GM12878 (cell line): ENCODE measurements at regions not wholly inside any gene's neighbourhood (a gene's known extent, or its start where the extent isn't known, plus 50 kb on each side); places are given as distances from the start of the nearest gene placed in this dataset.

ENCODE experiments used
- ATAC-seq: fragments of 200-7000 bp; cut with Tn5 transposase; 3 replicates; pipeline ENCODE4 v1.9.1; 2020; ENCODE audit warnings: mild to moderate bottlenecking, moderate library complexity
- BruUV-seq: library from RNA; stranded (reverse); fragments of 400-500 nt; replicated peaks from 2 replicates; lab custom pipeline; 2021; lab: Mats Ljungman, UMichigan
- CTCF ChIA-PET: fragments of 300-600 bp; sonication (Branson Sonifier 250); formaldehyde crosslinking; extraction: SDS; loops from one replicate; lab custom pipeline; 2021; ENCODE audit warnings: inconsistent platforms; lab: Yijun Ruan, JAX
- POLR2A ChIA-PET: fragments of 350-600 bp; formaldehyde crosslinking; extraction: SDS; loops from one replicate; lab custom pipeline; 2021; ENCODE audit warnings: inconsistent platforms; lab: Charles Lee
- RAD21 ChIA-PET: fragments of 300-600 bp; sonication (Branson Sonifier 250); formaldehyde crosslinking; loops from one replicate; lab custom pipeline; 2023; ENCODE audit warnings: antibody characterized with exemption; ENCODE audit not compliant: unreplicated experiment; lab: Charles Lee
- SMC1A ChIA-PET: fragments of 300-600 bp; sonication (Branson Sonifier 250); formaldehyde crosslinking; loops from one replicate; lab custom pipeline; 2023; ENCODE audit not compliant: unreplicated experiment, uncharacterized antibody; lab: Charles Lee
- DNase-seq: peaks from one replicate; pipeline ENCODE4 v3.0.0-alpha.2; 2011; ENCODE audit warnings: low read depth, low spot score
- FAIRE-seq: peaks from 3 replicates; lab custom pipeline; 2011; peaks lifted over from hg19 to GRCh38; lab: Jason Lieb, UNC
- H2AFZ ChIP-seq: 2 replicates; pipeline ENCODE4 v1.6.0; 2011; ENCODE audit warnings: low read depth, low read length, control low read depth; ENCODE audit not compliant: control insufficient read depth
- H3K27ac ChIP-seq: 2 replicates; pipeline ENCODE4 v1.5.1; 2011; ENCODE audit warnings: control low read depth; ENCODE audit not compliant: control insufficient read depth, insufficient read depth
- H3K27me3 ChIP-seq, 2 experiments: replicated peaks in 1 of 2; 2 replicates each; pipeline versions ENCODE4 v1.6.0 to v1.6.1; 2011; ENCODE audit warnings: low read length in 1 of 2; ENCODE audit not compliant: control insufficient read depth in 2 of 2, insufficient read depth in 2 of 2
- H3K36me3 ChIP-seq, 2 experiments: 2 replicates each; pipeline ENCODE4 v1.5.1; 2011; ENCODE audit warnings: low read length in 1 of 2; ENCODE audit not compliant: control insufficient read depth in 2 of 2, insufficient read depth in 2 of 2
- H3K4me1 ChIP-seq: 2 replicates; pipeline ENCODE4 v1.6.1; 2011; ENCODE audit warnings: mild to moderate bottlenecking, low read length, moderate library complexity, mixed read lengths; ENCODE audit not compliant: control insufficient read depth, insufficient read depth
- H3K4me2 ChIP-seq: 2 replicates; pipeline ENCODE4 v1.6.0; 2011; ENCODE audit warnings: control low read depth; ENCODE audit not compliant: control insufficient read depth, insufficient read depth
- H3K4me3 ChIP-seq: fragments of 200-600 bp; sonication (generic); 2 replicates; pipeline ENCODE4 v1.5.1; 2016
- H3K79me2 ChIP-seq: 2 replicates; pipeline ENCODE4 v1.6.0; 2011; ENCODE audit warnings: low read length; ENCODE audit not compliant: control insufficient read depth, insufficient read depth
- H3K9ac ChIP-seq: 2 replicates; pipeline ENCODE4 v1.8.0; 2011; ENCODE audit warnings: low read length, control low read depth, mixed read lengths; ENCODE audit not compliant: control insufficient read depth, insufficient read depth
- H3K9me3 ChIP-seq: replicated peaks from 3 replicates; pipeline ENCODE4 v1.5.1; 2011; ENCODE audit warnings: mild to moderate bottlenecking, low read length; ENCODE audit not compliant: control insufficient read depth, insufficient read depth
- H4K20me1 ChIP-seq: 2 replicates; pipeline ENCODE4 v1.6.0; 2011; ENCODE audit not compliant: control insufficient read depth, insufficient read depth
- ATF7 ChIP-seq: fragments of 450-650 bp; IDR thresholded peaks from 2 replicates; pipeline ENCODE4 v1.6.1; 2016; ENCODE audit warnings: low read depth, mild to moderate bottlenecking
- CBFB ChIP-seq: IDR thresholded peaks from 2 replicates; pipeline ENCODE4 v1.6.1; 2016; ENCODE audit warnings: antibody characterized with exemption, low read depth
- CREB1 ChIP-seq: IDR thresholded peaks from 2 replicates; pipeline ENCODE4 v1.6.1; 2012; ENCODE audit warnings: low read depth, mild to moderate bottlenecking, inconsistent platforms
- EED ChIP-seq: sonication (generic); IDR thresholded peaks from 2 replicates; pipeline ENCODE4 v1.6.1; 2016; ENCODE audit warnings: antibody characterized with exemption, low read depth
- GABPA ChIP-seq: IDR thresholded peaks from 2 replicates; pipeline ENCODE4 v1.6.1; 2014; ENCODE audit warnings: antibody characterized with exemption, low read depth, mild to moderate bottlenecking, inconsistent platforms
- HDAC2 ChIP-seq: fragments of 200-600 bp; sonication (generic); IDR thresholded peaks from 2 replicates; pipeline ENCODE4 v1.6.1; 2017
- KDM1A ChIP-seq: fragments of 200-600 bp; sonication (generic); IDR thresholded peaks from 2 replicates; pipeline ENCODE4 v1.6.1; 2016; ENCODE audit warnings: borderline replicate concordance
- NBN ChIP-seq: fragments of 450-650 bp; IDR thresholded peaks from 2 replicates; pipeline ENCODE4 v1.6.1; 2016
- NFXL1 ChIP-seq: fragments of 450-650 bp; IDR thresholded peaks from 2 replicates; pipeline ENCODE4 v1.6.1; 2017; ENCODE audit warnings: antibody characterized with exemption, mild to moderate bottlenecking, borderline replicate concordance
- PML ChIP-seq: IDR thresholded peaks from 2 replicates; pipeline ENCODE4 v1.6.1; 2012; ENCODE audit warnings: low read length, inconsistent platforms
- RAD51 ChIP-seq: fragments of 450-650 bp; IDR thresholded peaks from 2 replicates; pipeline ENCODE4 v1.6.1; 2016; ENCODE audit warnings: moderate library complexity, mild to moderate bottlenecking, inconsistent platforms
- SMAD1 ChIP-seq: fragments of 450-650 bp; IDR thresholded peaks from 2 replicates; pipeline ENCODE4 v1.6.1; 2018; ENCODE audit warnings: mild to moderate bottlenecking, low read depth; ENCODE audit not compliant: partially characterized antibody
- SMARCA5 ChIP-seq: fragments of 450-650 bp; IDR thresholded peaks from 2 replicates; pipeline ENCODE4 v1.6.1; 2017; ENCODE audit warnings: mild to moderate bottlenecking
- TCF7 ChIP-seq: IDR thresholded peaks from 2 replicates; pipeline ENCODE4 v1.6.1; 2014; ENCODE audit warnings: antibody characterized with exemption, borderline replicate concordance
- ZZZ3 ChIP-seq: IDR thresholded peaks from 2 replicates; pipeline ENCODE4 v1.6.1; 2011; ENCODE audit warnings: low read depth; ENCODE audit not compliant: control insufficient read depth, insufficient read length
- whole genome bisulfite sequencing: methylation state at CpG from one replicate; pipeline ENCODE4 v1.1.6; 2016; ENCODE audit warnings: low lambda C conversion rate; ENCODE audit not compliant: insufficient replicate concordance, insufficient coverage; ENCODE audit errors: missing lambda C conversion rate; 5-methylcytosine and 5-hydroxymethylcytosine counted together
- in situ Hi-C: fragments of 300-500 bp; cut with MboI; formaldehyde crosslinking; loops from 9 replicates; pipeline ENCODE4 v1.14.3; 2018; ENCODE audit warnings: mixed read lengths
- intact Hi-C: fragments of 100-400 bp; cut with micrococcal nuclease; formaldehyde crosslinking; loops from one replicate; pipeline ENCODE4 v1.14.2; 2022; ENCODE audit not compliant: unreplicated experiment
- TF ChIP-seq, protein P1 (sequence below): fragments of 450-650 bp; IDR thresholded peaks from 2 replicates; pipeline ENCODE4 v1.6.1; 2017; ENCODE audit warnings: low read depth, mild to moderate bottlenecking, moderate library complexity
- TF ChIP-seq, protein P2 (sequence below): IDR thresholded peaks from 2 replicates; pipeline ENCODE4 v1.6.1; 2012; ENCODE audit warnings: low read length, inconsistent platforms
- TF ChIP-seq, protein P3 (sequence below): IDR thresholded peaks from 2 replicates; pipeline ENCODE4 v1.6.1; 2011; ENCODE audit warnings: borderline replicate concordance, low read depth, mild to moderate bottlenecking, moderate library complexity, low read length; ENCODE audit not compliant: insufficient read depth, poor library complexity, severe bottlenecking
- TF ChIP-seq, protein P4 (sequence below): fragments of 450-650 bp; formaldehyde crosslinking; IDR thresholded peaks from 2 replicates; pipeline ENCODE4 v1.4.0; 2022; ENCODE audit warnings: mild to moderate bottlenecking, moderate library complexity

DNA sequence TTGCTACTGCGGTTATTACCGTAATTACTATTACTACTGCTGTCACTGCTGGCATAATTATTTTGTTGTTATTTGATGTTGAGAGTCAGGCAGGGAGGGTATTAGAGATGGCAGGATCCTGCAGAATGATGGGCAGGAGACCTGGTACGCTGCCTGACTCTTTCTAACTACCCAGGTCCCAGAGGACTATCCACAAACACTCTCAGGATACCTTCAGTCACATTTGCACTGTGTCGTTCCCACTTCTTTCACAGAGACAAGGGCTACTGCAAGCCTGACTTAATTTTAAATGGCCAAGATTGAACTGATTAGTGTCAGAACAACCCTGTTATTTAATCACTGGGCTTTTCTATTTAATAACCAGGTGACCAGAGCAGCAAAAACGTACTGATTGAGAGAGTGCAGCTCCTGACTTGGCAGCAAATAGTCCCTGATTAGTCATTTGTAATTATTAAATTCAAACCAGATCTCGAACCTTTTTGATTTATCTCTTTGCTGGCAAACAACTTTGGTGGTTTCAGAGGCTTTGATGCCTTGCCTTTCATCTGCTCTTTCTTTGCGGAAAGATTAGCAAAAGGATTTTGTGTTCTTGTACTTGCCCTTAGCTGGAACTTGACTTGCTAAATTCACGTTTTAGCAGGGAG, 88.8 kb upstream of the ARHGEF3 start:
- no peaks in the 10 kb centered on the region for H3K79me2 ChIP-seq
- no peaks in the 10 kb centered on the region for H4K20me1 ChIP-seq
- H3K27ac ChIP-seq, result no peak overlapping the region
- H3K9me3 ChIP-seq, result no peaks in the 10 kb centered on the region
- intact Hi-C loops (no loop called here), in situ Hi-C loops (no loop called here)
- H3K9ac ChIP-seq, result no peak overlapping the region
- no peak overlapping the region for H3K4me2 ChIP-seq
- 49% methylated on average over 8 of the region's 8 CpGs for WGBS
- H3K4me3 ChIP-seq, result no peak overlapping the region
- BruUV-seq, result no TSS peak
- H3K27me3 ChIP-seq, result no peaks in the 10 kb centered on the region
- ChIA-PET SMC1A (interaction anchor here (0.9 to 1.2 kb wide), 3 partner anchors 10 to 35 kb away, joined by 3 to 5 read pairs (median 3); no protein-coding TSS in a partner anchor), CTCF (interaction anchor here (0.7 to 2.2 kb wide), 2 partner anchors 27 to 146 kb away, joined by 3 to 5 read pairs; no protein-coding TSS in a partner anchor), RAD21 (no interaction called here), POLR2A (interaction anchor here (0.5 to 1.2 kb wide), 2 partner anchors 12 to 149 kb away, joined by 3 to 5 read pairs; no protein-coding TSS in a partner anchor)
- TF ChIP-seq EED (no peak), HDAC2 (no peak), RAD51 (no peak), NBN (no peak), SMAD1 (no peak), GABPA (no peak), KDM1A (no peak), CREB1 (no peak), PML (no peak), TCF7 (no peak), ATF7 (no peak), SMARCA5 (no peak), CBFB (no peak), ZZZ3 (no peak), NFXL1 (no peak)
- TF ChIP-seq, protein P1, sequence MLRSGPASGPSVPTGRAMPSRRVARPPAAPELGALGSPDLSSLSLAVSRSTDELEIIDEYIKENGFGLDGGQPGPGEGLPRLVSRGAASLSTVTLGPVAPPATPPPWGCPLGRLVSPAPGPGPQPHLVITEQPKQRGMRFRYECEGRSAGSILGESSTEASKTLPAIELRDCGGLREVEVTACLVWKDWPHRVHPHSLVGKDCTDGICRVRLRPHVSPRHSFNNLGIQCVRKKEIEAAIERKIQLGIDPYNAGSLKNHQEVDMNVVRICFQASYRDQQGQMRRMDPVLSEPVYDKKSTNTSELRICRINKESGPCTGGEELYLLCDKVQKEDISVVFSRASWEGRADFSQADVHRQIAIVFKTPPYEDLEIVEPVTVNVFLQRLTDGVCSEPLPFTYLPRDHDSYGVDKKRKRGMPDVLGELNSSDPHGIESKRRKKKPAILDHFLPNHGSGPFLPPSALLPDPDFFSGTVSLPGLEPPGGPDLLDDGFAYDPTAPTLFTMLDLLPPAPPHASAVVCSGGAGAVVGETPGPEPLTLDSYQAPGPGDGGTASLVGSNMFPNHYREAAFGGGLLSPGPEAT, result no peak
- TF ChIP-seq, protein P2, sequence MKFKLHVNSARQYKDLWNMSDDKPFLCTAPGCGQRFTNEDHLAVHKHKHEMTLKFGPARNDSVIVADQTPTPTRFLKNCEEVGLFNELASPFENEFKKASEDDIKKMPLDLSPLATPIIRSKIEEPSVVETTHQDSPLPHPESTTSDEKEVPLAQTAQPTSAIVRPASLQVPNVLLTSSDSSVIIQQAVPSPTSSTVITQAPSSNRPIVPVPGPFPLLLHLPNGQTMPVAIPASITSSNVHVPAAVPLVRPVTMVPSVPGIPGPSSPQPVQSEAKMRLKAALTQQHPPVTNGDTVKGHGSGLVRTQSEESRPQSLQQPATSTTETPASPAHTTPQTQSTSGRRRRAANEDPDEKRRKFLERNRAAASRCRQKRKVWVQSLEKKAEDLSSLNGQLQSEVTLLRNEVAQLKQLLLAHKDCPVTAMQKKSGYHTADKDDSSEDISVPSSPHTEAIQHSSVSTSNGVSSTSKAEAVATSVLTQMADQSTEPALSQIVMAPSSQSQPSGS, result no peak
- TF ChIP-seq, protein P3, sequence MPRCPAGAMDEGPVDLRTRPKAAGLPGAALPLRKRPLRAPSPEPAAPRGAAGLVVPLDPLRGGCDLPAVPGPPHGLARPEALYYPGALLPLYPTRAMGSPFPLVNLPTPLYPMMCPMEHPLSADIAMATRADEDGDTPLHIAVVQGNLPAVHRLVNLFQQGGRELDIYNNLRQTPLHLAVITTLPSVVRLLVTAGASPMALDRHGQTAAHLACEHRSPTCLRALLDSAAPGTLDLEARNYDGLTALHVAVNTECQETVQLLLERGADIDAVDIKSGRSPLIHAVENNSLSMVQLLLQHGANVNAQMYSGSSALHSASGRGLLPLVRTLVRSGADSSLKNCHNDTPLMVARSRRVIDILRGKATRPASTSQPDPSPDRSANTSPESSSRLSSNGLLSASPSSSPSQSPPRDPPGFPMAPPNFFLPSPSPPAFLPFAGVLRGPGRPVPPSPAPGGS, result no peak
- TF ChIP-seq, protein P4, sequence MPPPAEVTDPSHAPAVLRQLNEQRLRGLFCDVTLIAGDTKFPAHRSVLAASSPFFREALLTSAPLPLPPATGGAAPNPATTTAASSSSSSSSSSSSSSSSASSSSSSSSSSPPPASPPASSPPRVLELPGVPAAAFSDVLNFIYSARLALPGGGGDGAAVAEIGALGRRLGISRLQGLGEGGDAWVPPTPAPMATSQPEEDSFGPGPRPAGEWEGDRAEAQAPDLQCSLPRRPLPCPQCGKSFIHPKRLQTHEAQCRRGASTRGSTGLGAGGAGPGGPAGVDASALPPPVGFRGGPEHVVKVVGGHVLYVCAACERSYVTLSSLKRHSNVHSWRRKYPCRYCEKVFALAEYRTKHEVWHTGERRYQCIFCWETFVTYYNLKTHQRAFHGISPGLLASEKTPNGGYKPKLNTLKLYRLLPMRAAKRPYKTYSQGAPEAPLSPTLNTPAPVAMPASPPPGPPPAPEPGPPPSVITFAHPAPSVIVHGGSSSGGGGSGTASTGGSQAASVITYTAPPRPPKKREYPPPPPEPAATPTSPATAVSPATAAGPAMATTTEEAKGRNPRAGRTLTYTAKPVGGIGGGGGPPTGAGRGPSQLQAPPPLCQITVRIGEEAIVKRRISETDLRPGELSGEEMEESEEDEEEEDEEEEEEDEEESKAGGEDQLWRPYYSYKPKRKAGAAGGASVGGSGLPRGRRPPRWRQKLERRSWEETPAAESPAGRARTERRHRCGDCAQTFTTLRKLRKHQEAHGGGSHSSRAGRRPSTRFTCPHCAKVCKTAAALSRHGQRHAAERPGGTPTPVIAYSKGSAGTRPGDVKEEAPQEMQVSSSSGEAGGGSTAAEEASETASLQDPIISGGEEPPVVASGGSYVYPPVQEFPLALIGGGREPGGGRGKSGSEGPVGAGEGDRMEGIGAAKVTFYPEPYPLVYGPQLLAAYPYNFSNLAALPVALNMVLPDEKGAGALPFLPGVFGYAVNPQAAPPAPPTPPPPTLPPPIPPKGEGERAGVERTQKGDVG (CRISPR knock-in tag), result no peak
- H3K4me1 ChIP-seq, result peaks cover 27% of the 10 kb centered on the region
- DNase-seq (no peak), ATAC-seq (no peak), FAIRE-seq (no peak)
- no peak overlapping the region for H2AFZ ChIP-seq
- no peaks in the 10 kb centered on the region for H3K36me3 ChIP-seq
